ENCODE measurements at regions not wholly inside any gene's neighbourhood (a gene's known extent, or its start where the extent isn't known, plus 50 kb on each side); places are given as distances from the start of the nearest gene placed in this dataset.

- no peak for TF ChIP-seq POLR2A (IDR thresholded peaks at IDR 0.05; ENCODE audit: low read depth, low read length)
- TF ChIP-seq POLR2AphosphoS5 (IDR thresholded peaks at IDR 0.05; ENCODE audit: low read depth, low read length): no peak
- no peak for TF ChIP-seq TAF1 (IDR thresholded peaks at IDR 0.05; ENCODE audit: borderline replicate concordance, low read depth, low read length)
Measured at GRCh38 chr18:44343570-44343969, 337.1 kb upstream of the SETBP1 start.
